SK-N-SH treated with all-trans-retinoic acid at 6 μM for 48 hours (cell line): ENCODE measurements at regions not wholly inside any gene's neighbourhood (a gene's known extent, or its start where the extent isn't known, plus 50 kb on each side); places are given as distances from the start of the nearest gene placed in this dataset.

Source experiments
- ATAC-seq: fragments of 200-7000 bp; cut with Tn5 transposase; 3 replicates; pipeline ENCODE4 v1.9.1; 2020; ENCODE audit warnings: mild to moderate bottlenecking, moderate library complexity
- BACH2 ChIP-seq: fragments of 250-450 bp; sonication (Bioruptor Pico); IDR thresholded peaks from 2 replicates; pipeline ENCODE4 v1.9.0; 2021; ENCODE audit warnings: mild to moderate bottlenecking, borderline replicate concordance
- CREB5 ChIP-seq: fragments of 250-450 bp; sonication (Bioruptor Pico); IDR thresholded peaks from 2 replicates; pipeline ENCODE4 v1.5.1; 2020; ENCODE audit warnings: low read depth, mild to moderate bottlenecking, moderate library complexity
- CSDC2 ChIP-seq: fragments of 250-450 bp; sonication (Bioruptor Pico); IDR thresholded peaks from 2 replicates; pipeline ENCODE4 v1.5.0; 2020; ENCODE audit warnings: mild to moderate bottlenecking, moderate library complexity
- CSRNP3 ChIP-seq: fragments of 250-450 bp; sonication (Bioruptor Pico); IDR thresholded peaks from 2 replicates; pipeline ENCODE4 v1.5.1; 2021; ENCODE audit warnings: mild to moderate bottlenecking, moderate library complexity
- ESRRG ChIP-seq: fragments of 250-450 bp; sonication (Bioruptor Pico); IDR thresholded peaks from 2 replicates; pipeline ENCODE4 v1.6.1; 2021; ENCODE audit warnings: mild to moderate bottlenecking
- GLIS3 ChIP-seq: fragments of 250-450 bp; sonication (Bioruptor Pico); IDR thresholded peaks from 2 replicates; pipeline ENCODE4 v1.5.0; 2020; ENCODE audit warnings: mild to moderate bottlenecking, moderate library complexity
- ISL1 ChIP-seq: fragments of 250-450 bp; sonication (Bioruptor Pico); IDR thresholded peaks from 2 replicates; pipeline ENCODE4 v2.1.2; 2022; ENCODE audit warnings: mild to moderate bottlenecking, moderate library complexity
- OSR1 ChIP-seq: fragments of 250-450 bp; sonication (Bioruptor Pico); IDR thresholded peaks from 2 replicates; pipeline ENCODE4 v1.8.0; 2022; ENCODE audit warnings: moderate library complexity, mild to moderate bottlenecking, inconsistent platforms
- PATZ1 ChIP-seq: fragments of 250-450 bp; sonication (Bioruptor Pico); IDR thresholded peaks from 2 replicates; pipeline ENCODE4 v1.8.0; 2020; ENCODE audit warnings: mild to moderate bottlenecking, moderate library complexity, borderline replicate concordance
- POU6F1 ChIP-seq: fragments of 250-450 bp; sonication (Bioruptor Pico); IDR thresholded peaks from 2 replicates; pipeline ENCODE4 v1.8.0; 2021; ENCODE audit warnings: low read depth, mild to moderate bottlenecking, moderate library complexity, borderline replicate concordance
- PPARA ChIP-seq: fragments of 250-450 bp; sonication (Bioruptor Pico); IDR thresholded peaks from 2 replicates; pipeline ENCODE4 v1.5.0; 2020; ENCODE audit warnings: mild to moderate bottlenecking, borderline replicate concordance
- RARB ChIP-seq: fragments of 250-450 bp; sonication (Bioruptor Pico); IDR thresholded peaks from 2 replicates; pipeline ENCODE4 v1.8.0; 2021; ENCODE audit warnings: mild to moderate bottlenecking, moderate library complexity
- SNAI2 ChIP-seq: fragments of 250-450 bp; sonication (Bioruptor Pico); IDR thresholded peaks from 2 replicates; pipeline ENCODE4 v1.5.0; 2020; ENCODE audit warnings: mild to moderate bottlenecking, moderate library complexity
- TCF4 ChIP-seq: fragments of 250-450 bp; sonication (Bioruptor Pico); IDR thresholded peaks from 2 replicates; pipeline ENCODE4 v1.8.0; 2021; ENCODE audit warnings: mild to moderate bottlenecking, moderate library complexity, borderline replicate concordance
- TOX ChIP-seq: fragments of 250-450 bp; sonication (Bioruptor Pico); IDR thresholded peaks from 2 replicates; pipeline ENCODE4 v1.8.0; 2021; ENCODE audit warnings: mild to moderate bottlenecking, moderate library complexity, borderline replicate concordance
- TSHZ2 ChIP-seq: fragments of 250-450 bp; sonication (Bioruptor Pico); IDR thresholded peaks from 2 replicates; pipeline ENCODE4 v1.5.0; 2020; ENCODE audit warnings: mild to moderate bottlenecking, moderate library complexity
- ZC3H10 ChIP-seq: fragments of 250-450 bp; sonication (Bioruptor Pico); IDR thresholded peaks from 2 replicates; pipeline ENCODE4 v1.5.1; 2021; ENCODE audit warnings: mild to moderate bottlenecking, moderate library complexity
- ZFP3 ChIP-seq: fragments of 250-450 bp; sonication (Bioruptor Pico); IDR thresholded peaks from 2 replicates; pipeline ENCODE4 v1.5.0; 2020; ENCODE audit warnings: mild to moderate bottlenecking, moderate library complexity
- ZFP30 ChIP-seq: fragments of 450-650 bp; formaldehyde crosslinking; IDR thresholded peaks from 2 replicates; pipeline ENCODE4 v1.5.0; 2022; ENCODE audit warnings: mild to moderate bottlenecking, moderate library complexity
- ZNF565 ChIP-seq: fragments of 450-650 bp; formaldehyde crosslinking; conservative IDR thresholded peaks from 2 replicates; pipeline ENCODE4 v1.5.0; 2020; ENCODE audit warnings: low read depth, mild to moderate bottlenecking, moderate library complexity

GRCh38 chr6:114712129-114712662, 369.4 kb upstream of the HS3ST5 start:
- no peak for ATAC-seq
- TF ChIP-seq ZC3H10 (CRISPR knock-in tag) (no peak), SNAI2 (CRISPR knock-in tag) (no peak), ESRRG (CRISPR knock-in tag) (no peak), CREB5 (no peak), PATZ1 (CRISPR knock-in tag) (no peak), ISL1 (no peak)

- ATAC-seq, result no peak
- TF ChIP-seq TOX (CRISPR knock-in tag) (no peak), ISL1 (no peak), TCF4 (CRISPR knock-in tag) (no peak), SNAI2 (CRISPR knock-in tag) (no peak), ZFP30 (no peak), OSR1 (CRISPR knock-in tag) (no peak), POU6F1 (no peak), BACH2 (CRISPR knock-in tag) (no peak), PATZ1 (CRISPR knock-in tag) (no peak), CSRNP3 (no peak), RARB (no peak), TSHZ2 (CRISPR knock-in tag) (no peak), ZNF565 (no peak), ZFP3 (CRISPR knock-in tag) (no peak)
Measured at GRCh38 chr6:114707081-114707620, 364.3 kb upstream of the HS3ST5 start.

- TF ChIP-seq SNAI2 (CRISPR knock-in tag) (no peak), RARB (no peak), ZNF565 (no peak), PPARA (CRISPR knock-in tag) (no peak), CSDC2 (CRISPR knock-in tag) (no peak), PATZ1 (CRISPR knock-in tag) (no peak), ZFP3 (CRISPR knock-in tag) (no peak), CREB5 (no peak), GLIS3 (CRISPR knock-in tag) (no peak), TSHZ2 (CRISPR knock-in tag) (no peak)
- no peak for ATAC-seq
Measured at GRCh38 chr6:114690625-114691024, 347.8 kb upstream of the HS3ST5 start.
